LoVo (cell line): ENCODE measurements at regions not wholly inside any gene's neighbourhood (a gene's known extent, or its start where the extent isn't known, plus 50 kb on each side); places are given as distances from the start of the nearest gene placed in this dataset.

Experiments
- DNase-seq: peaks from one replicate; pipeline ENCODE4 v3.0.0-alpha.2; 2016; ENCODE audit warnings: low spot score

- no peak for DNase-seq
Observed at GRCh38 chr3:30945291-30945690, 50.8 kb upstream of the GADL1 start.

- DNase-seq, result no peak
Observed at GRCh38 chr3:30948426-30948825, 54.0 kb upstream of the GADL1 start.

GRCh38 chr3:30951826-30952225, 57.4 kb upstream of the GADL1 start:
- no peak for DNase-seq

GRCh38 chr3:30952786-30953185, 58.3 kb upstream of the GADL1 start:
- DNase-seq, result no peak

- no peak for DNase-seq
Observed at GRCh38 chr3:30954426-30954825, 60.0 kb upstream of the GADL1 start.

GRCh38 chr3:30962084-30962483, 67.6 kb upstream of the GADL1 start:
- DNase-seq, result no peak

GRCh38 chr3:30962493-30962892, 68.0 kb upstream of the GADL1 start:
- DNase-seq, result no peak

GRCh38 chr3:30963223-30963722, 68.8 kb upstream of the GADL1 start:
- no peak for DNase-seq

GRCh38 chr3:30964612-30965011, 70.2 kb upstream of the GADL1 start:
- no peak for DNase-seq

- no peak for DNase-seq
Observed at GRCh38 chr3:30966896-30967295, 72.4 kb upstream of the GADL1 start.

- DNase-seq, result no peak
Observed at GRCh38 chr3:30970183-30970582, 75.7 kb upstream of the GADL1 start.

- DNase-seq, result no peak
Observed at GRCh38 chr3:30972449-30972848, 78.0 kb upstream of the GADL1 start.

GRCh38 chr3:30974071-30974470, 79.6 kb upstream of the GADL1 start:
- DNase-seq, result no peak

- DNase-seq, result no peak
Observed at GRCh38 chr3:30977592-30977991, 83.1 kb upstream of the GADL1 start.

GRCh38 chr3:30980993-30981392, 86.5 kb upstream of the GADL1 start:
- DNase-seq, result no peak

GRCh38 chr3:30982416-30983075, 88.1 kb upstream of the GADL1 start:
- DNase-seq, result no peak

GRCh38 chr3:30984855-30985749, 90.6 kb upstream of the GADL1 start:
- DNase-seq, result no peak

GRCh38 chr3:30986551-30986950, 92.1 kb upstream of the GADL1 start:
- no peak for DNase-seq

- DNase-seq, result no peak
Observed at GRCh38 chr3:30988769-30989168, 94.3 kb upstream of the GADL1 start.

GRCh38 chr3:30989276-30990030, 95.0 kb upstream of the GADL1 start:
- DNase-seq, result no peak

GRCh38 chr3:30996467-30996866, 102.0 kb upstream of the GADL1 start:
- no peak for DNase-seq

GRCh38 chr3:31002730-31003129, 108.3 kb upstream of the GADL1 start:
- no peak for DNase-seq
